ENCODE measurements at regions not wholly inside any gene's neighbourhood (a gene's known extent, or its start where the extent isn't known, plus 50 kb on each side); places are given as distances from the start of the nearest gene placed in this dataset.
"Not testable (repeated sequence)": the region's sequence is repeated elsewhere in the genome, so short reads cannot be mapped to it uniquely, and the experiment has no call there.

GRCh38 chr22:48716154-48716553 is 1111.5 kb downstream of the BRD1 start:
- TF ChIP-seq CTCF (conservative IDR thresholded peaks at IDR 0.05; ENCODE audit: low read depth, low read length); EZH2 (IDR thresholded peaks at IDR 0.05; ENCODE audit: low read length, unreplicated experiment): not testable (repeated sequence)

All from PC-3 (cell line).